Loucy (cell line): ENCODE measurements at regions not wholly inside any gene's neighbourhood (a gene's known extent, or its start where the extent isn't known, plus 50 kb on each side); places are given as distances from the start of the nearest gene placed in this dataset.

Experiments
- CTCF ChIP-seq: fragments of 200-600 bp; sonication (generic); conservative IDR thresholded peaks from 2 replicates; pipeline ENCODE4 v1.5.1; 2014; ENCODE audit warnings: mild to moderate bottlenecking, antibody characterized with exemption, low read length
- EZH2phosphoT487 ChIP-seq: fragments of 200-600 bp; IDR thresholded peaks from 2 replicates; pipeline ENCODE4 v1.6.1; 2018; ENCODE audit warnings: antibody characterized with exemption, mild to moderate bottlenecking, moderate library complexity, borderline replicate concordance

GRCh38 chr6:834866-835265 lies 141.9 kb upstream of the EXOC2 start:
- TF ChIP-seq EZH2phosphoT487 (no peak), CTCF (no peak)
